ENCODE measurements at regions not wholly inside any gene's neighbourhood (a gene's known extent, or its start where the extent isn't known, plus 50 kb on each side); places are given as distances from the start of the nearest gene placed in this dataset.

DNA sequence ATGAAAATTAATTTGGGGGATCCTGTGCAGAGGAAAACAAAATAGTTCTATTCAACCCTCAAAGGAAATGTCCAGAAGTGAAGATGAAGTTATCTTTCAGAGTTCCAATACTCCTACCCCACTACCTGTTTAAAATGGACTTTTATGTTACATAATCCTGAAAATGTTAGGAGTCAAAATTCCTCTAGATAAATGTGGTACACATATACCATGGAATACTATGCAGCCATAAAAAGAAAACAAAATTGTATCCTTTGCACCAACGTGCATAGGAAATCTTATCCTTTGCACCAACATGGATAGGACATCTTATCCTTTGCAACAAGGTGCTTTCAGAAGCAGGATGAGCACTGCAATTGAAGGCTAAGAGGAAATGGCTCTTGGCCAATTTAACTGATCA is 245.2 kb downstream of the LTN1 start:
- Histone ChIP-seq H3K4me3 (no peak overlapping the region), H3K9me3 (no peaks in the 10 kb centered on the region), H3K4me1 (peaks cover 4 to 60% (median 11%) of the 10 kb centered on the region in 3 donors), H3K27ac (peak overlapping the region in 1 of 4 donors; percentile 3), H3K27me3 (no peaks in the 10 kb centered on the region), H3K36me3 (peaks cover 0 to under 1% of the 10 kb centered on the region in 2 donors)
- no peak for ATAC-seq
- TF ChIP-seq POLR2AphosphoS5 (IDR thresholded peaks at IDR 0.05) (no peak), EP300 (IDR thresholded peaks at IDR 0.05) (no peak), POLR2A (IDR thresholded peaks at IDR 0.05) (no peak)
- TF ChIP-seq, protein P1, sequence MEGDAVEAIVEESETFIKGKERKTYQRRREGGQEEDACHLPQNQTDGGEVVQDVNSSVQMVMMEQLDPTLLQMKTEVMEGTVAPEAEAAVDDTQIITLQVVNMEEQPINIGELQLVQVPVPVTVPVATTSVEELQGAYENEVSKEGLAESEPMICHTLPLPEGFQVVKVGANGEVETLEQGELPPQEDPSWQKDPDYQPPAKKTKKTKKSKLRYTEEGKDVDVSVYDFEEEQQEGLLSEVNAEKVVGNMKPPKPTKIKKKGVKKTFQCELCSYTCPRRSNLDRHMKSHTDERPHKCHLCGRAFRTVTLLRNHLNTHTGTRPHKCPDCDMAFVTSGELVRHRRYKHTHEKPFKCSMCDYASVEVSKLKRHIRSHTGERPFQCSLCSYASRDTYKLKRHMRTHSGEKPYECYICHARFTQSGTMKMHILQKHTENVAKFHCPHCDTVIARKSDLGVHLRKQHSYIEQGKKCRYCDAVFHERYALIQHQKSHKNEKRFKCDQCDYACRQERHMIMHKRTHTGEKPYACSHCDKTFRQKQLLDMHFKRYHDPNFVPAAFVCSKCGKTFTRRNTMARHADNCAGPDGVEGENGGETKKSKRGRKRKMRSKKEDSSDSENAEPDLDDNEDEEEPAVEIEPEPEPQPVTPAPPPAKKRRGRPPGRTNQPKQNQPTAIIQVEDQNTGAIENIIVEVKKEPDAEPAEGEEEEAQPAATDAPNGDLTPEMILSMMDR (IDR thresholded peaks at IDR 0.05): no peak
- 65 to 100% methylated on average over 1 of the region's 1 CpG for WGBS, 2 donors (ENCODE audit: low coverage in 1 of 2)

GRCh38 chr21:28746166-28746565 is 246.5 kb downstream of the LTN1 start:
- no peaks in the 10 kb centered on the region for H3K9me3 ChIP-seq
- WGBS, 2 donors (ENCODE audit: low coverage in 1 of 2): 38 to 50% methylated on average over 4 of the region's 4 CpGs
- no peaks in the 10 kb centered on the region for H3K27me3 ChIP-seq
- ATAC-seq: no peak
- H3K36me3 ChIP-seq: no peaks in the 10 kb centered on the region
- H3K4me3 ChIP-seq: no peak overlapping the region
- TF ChIP-seq POLR2A (IDR thresholded peaks at IDR 0.05) (no peak), EP300 (IDR thresholded peaks at IDR 0.05) (no peak), POLR2AphosphoS5 (IDR thresholded peaks at IDR 0.05) (no peak)
- TF ChIP-seq, protein P1 (IDR thresholded peaks at IDR 0.05): no peak
- peak overlapping the region in 2 of 4 donors; percentile 24 to 85 for H3K27ac ChIP-seq
- peaks cover 4 to 60% (median 13%) of the 10 kb centered on the region in 3 donors for H3K4me1 ChIP-seq

DNA sequence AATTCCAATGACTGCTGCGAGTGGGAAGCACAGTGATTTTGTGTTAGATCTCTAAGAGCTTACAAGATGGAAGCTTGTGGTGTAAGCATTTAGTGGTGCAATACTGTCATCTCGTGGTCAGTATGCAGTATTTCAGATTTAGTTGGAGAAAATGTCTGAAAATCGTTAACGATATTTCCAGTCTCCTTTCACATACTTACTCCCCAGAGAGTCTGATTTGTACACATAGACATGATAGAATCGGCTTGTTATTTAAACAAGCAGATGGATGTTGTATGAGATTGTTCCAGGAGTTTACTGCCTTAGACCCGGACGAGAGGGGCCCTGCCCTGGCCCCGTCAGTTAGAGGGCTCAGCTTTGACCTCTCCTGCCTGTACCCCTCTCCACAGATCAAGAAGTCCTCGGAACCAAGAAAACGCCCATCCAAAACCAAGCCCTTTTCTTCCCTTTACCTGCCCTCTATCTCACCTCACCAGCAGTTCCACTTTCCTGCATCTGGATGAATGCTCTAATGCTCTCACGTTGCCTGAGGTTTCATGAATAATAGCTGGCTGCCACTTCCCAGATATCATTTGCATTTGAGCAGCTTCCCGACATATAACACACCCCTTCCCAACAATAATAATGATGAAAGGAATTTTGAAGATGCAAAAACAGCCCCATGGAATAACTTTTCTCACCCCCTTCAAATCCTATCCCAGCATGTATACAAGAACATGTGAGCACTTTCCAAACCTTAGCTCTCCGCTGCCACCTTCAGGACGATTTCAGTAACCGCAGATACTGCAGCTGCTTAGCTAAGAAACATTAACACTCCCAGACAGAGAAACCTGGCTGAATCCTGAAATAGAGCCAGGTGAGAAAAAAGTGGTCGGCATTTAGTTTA is 247.3 kb downstream of the LTN1 start:
- Histone ChIP-seq H3K36me3 (no peaks in the 10 kb centered on the region), H3K4me1 (peaks cover 4 to 62% (median 13%) of the 10 kb centered on the region in 3 donors), H3K9me3 (no peaks in the 10 kb centered on the region), H3K27me3 (no peaks in the 10 kb centered on the region), H3K4me3 (peak overlapping the region; percentile 37 to 49), H3K27ac (peak overlapping the region; percentile 63 to 85 (median 82))
- WGBS, 2 donors (ENCODE audit: low coverage in 1 of 2): 3 to 9% methylated on average over 13 to 15 of the region's 16 CpGs
- ATAC-seq: peak; percentile 77
- TF ChIP-seq, protein P1 (IDR thresholded peaks at IDR 0.05): peak; percentile 90 to 100 (median 96)
- peak; percentile 48 for TF ChIP-seq POLR2AphosphoS5 (IDR thresholded peaks at IDR 0.05)
- TF ChIP-seq EP300 (IDR thresholded peaks at IDR 0.05): no peak

- 38 to 40% methylated on average over 1 of the region's 1 CpG for WGBS, 2 donors (ENCODE audit: low coverage in 1 of 2)
- TF ChIP-seq POLR2AphosphoS5 (IDR thresholded peaks at IDR 0.05) (no peak), POLR2A (IDR thresholded peaks at IDR 0.05) (no peak), EP300 (IDR thresholded peaks at IDR 0.05) (no peak)
- TF ChIP-seq, protein P1 (IDR thresholded peaks at IDR 0.05): no peak
- peak overlapping the region in 1 of 4 donors; percentile 80 for H3K27ac ChIP-seq
- no peaks in the 10 kb centered on the region for H3K36me3 ChIP-seq
- H3K4me1 ChIP-seq: peaks cover 4 to 65% (median 19%) of the 10 kb centered on the region in 3 donors
- no peak for ATAC-seq
- H3K27me3 ChIP-seq: no peaks in the 10 kb centered on the region
- H3K4me3 ChIP-seq: no peak overlapping the region
- no peaks in the 10 kb centered on the region for H3K9me3 ChIP-seq
Measured at GRCh38 chr21:28743723-28744122, 249.0 kb downstream of the LTN1 start.

DNA sequence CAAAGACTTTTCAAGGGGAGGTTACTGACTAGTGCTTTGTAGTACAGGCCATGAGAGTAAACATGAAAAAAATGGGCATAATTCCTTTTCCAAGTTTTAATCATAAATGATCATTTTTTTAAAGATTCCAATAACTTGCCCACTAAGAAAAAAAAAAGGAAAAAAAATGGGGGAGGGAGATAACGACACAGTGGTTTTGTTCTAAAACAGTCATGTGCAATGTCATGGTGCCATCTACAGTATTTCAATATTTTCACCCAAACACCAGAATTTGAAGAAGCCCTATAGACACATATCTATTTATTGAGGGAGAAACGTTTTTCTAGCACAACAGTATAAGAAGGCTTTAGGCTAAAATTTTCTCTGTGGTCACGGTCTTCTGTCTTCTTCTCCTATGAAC is 250.2 kb downstream of the LTN1 start:
- H3K9me3 ChIP-seq: no peaks in the 10 kb centered on the region
- no peak for ATAC-seq
- peaks cover 11 to 77% (median 22%) of the 10 kb centered on the region in 3 donors for H3K4me1 ChIP-seq
- whole genome bisulfite sequencing, 2 donors (ENCODE audit: low coverage in 1 of 2): 44 to 51% methylated on average over 3 of the region's 3 CpGs
- peak overlapping the region in 2 of 4 donors; percentile 32 to 34 for H3K27ac ChIP-seq
- no peaks in the 10 kb centered on the region for H3K36me3 ChIP-seq
- H3K4me3 ChIP-seq: no peak overlapping the region
- TF ChIP-seq, protein P1 (IDR thresholded peaks at IDR 0.05): peak in 3 of 4 experiments; percentile 18 to 36 (median 23)
- TF ChIP-seq POLR2A (IDR thresholded peaks at IDR 0.05): no peak
- no peaks in the 10 kb centered on the region for H3K27me3 ChIP-seq
